ENCODE measurements at regions not wholly inside any gene's neighbourhood (a gene's known extent, or its start where the extent isn't known, plus 50 kb on each side); places are given as distances from the start of the nearest gene placed in this dataset.

GRCh38 chr17:20920095-20920814 lies 122.6 kb downstream of the USP22 start:
- TF ChIP-seq CTCF (IDR thresholded peaks at IDR 0.05): no peak
- CTCF ChIA-PET: no interaction called here
- Mint-ChIP-seq H3K27ac (no peak overlapping the region), H3K4me1 (peaks cover 4% of the 10 kb centered on the region), H3K27me3 (peaks cover 8% of the 10 kb centered on the region), H3K36me3 (ENCODE audit: low read depth) (no peaks in the 10 kb centered on the region), H3K4me3 (no peak overlapping the region), H3K9me3 (no peaks in the 10 kb centered on the region)
- intact Hi-C loops (cut with micrococcal nuclease): no loop called here
- DNase-seq (no peak), ATAC-seq (ENCODE audit: low read depth) (no peak)
- POLR2A ChIA-PET: no interaction called here

GRCh38 chr17:20920815-20921199 lies 122.0 kb downstream of the USP22 start:
- CTCF ChIA-PET: no interaction called here

GRCh38 chr17:20922128-20922670 lies 120.6 kb downstream of the USP22 start:
- ChIA-PET CTCF (interaction anchor here (1.6 kb wide), 1 partner anchor 22 kb away, joined by 3 read pairs; no protein-coding TSS in a partner anchor), POLR2A (no interaction called here)
- intact Hi-C loops (cut with micrococcal nuclease): no loop called here

More at GRCh38 chr17:20920815-20921199, 122.0 kb downstream of the USP22 start:
- Mint-ChIP-seq H3K4me3 (no peak overlapping the region), H3K4me1 (peaks cover 8% of the 10 kb centered on the region), H3K27me3 (peaks cover 8% of the 10 kb centered on the region), H3K27ac (no peak overlapping the region), H3K9me3 (no peaks in the 10 kb centered on the region), H3K36me3 (ENCODE audit: low read depth) (no peaks in the 10 kb centered on the region)
- intact Hi-C loops (cut with micrococcal nuclease): no loop called here
- no peak for DNase-seq
- no peak for TF ChIP-seq CTCF (IDR thresholded peaks at IDR 0.05)
- POLR2A ChIA-PET: no interaction called here
- ATAC-seq (ENCODE audit: low read depth): no peak

GRCh38 chr17:20924306-20924705 lies 118.5 kb downstream of the USP22 start:
- Mint-ChIP-seq H3K36me3 (ENCODE audit: low read depth) (no peaks in the 10 kb centered on the region), H3K4me3 (no peak overlapping the region), H3K9me3 (no peaks in the 10 kb centered on the region), H3K4me1 (peaks cover 6% of the 10 kb centered on the region), H3K27me3 (peaks cover 5% of the 10 kb centered on the region), H3K27ac (no peak overlapping the region)
- intact Hi-C loops (cut with micrococcal nuclease): no loop called here
- DNase-seq (no peak), ATAC-seq (ENCODE audit: low read depth) (no peak)
- POLR2A ChIA-PET: no interaction called here
- CTCF ChIA-PET: no interaction called here
- no peak for TF ChIP-seq CTCF (IDR thresholded peaks at IDR 0.05)

More at GRCh38 chr17:20922128-20922670, 120.6 kb downstream of the USP22 start:
- peaks cover 8% of the 10 kb centered on the region for H3K27me3 Mint-ChIP-seq
- DNase-seq (no peak), ATAC-seq (ENCODE audit: low read depth) (no peak)
- H3K4me1 Mint-ChIP-seq: peaks cover 6% of the 10 kb centered on the region
- no peaks in the 10 kb centered on the region for H3K9me3 Mint-ChIP-seq
- H3K36me3 Mint-ChIP-seq (ENCODE audit: low read depth): no peaks in the 10 kb centered on the region
- no peak overlapping the region for H3K4me3 Mint-ChIP-seq
- no peak for TF ChIP-seq CTCF (IDR thresholded peaks at IDR 0.05)
- no peak overlapping the region for H3K27ac Mint-ChIP-seq

- H3K4me3 Mint-ChIP-seq: no peak overlapping the region
- H3K4me1 Mint-ChIP-seq: peaks cover 6% of the 10 kb centered on the region
- intact Hi-C loops (cut with micrococcal nuclease): no loop called here
- peaks cover 4% of the 10 kb centered on the region for H3K27me3 Mint-ChIP-seq
- no peak for TF ChIP-seq CTCF (IDR thresholded peaks at IDR 0.05)
- H3K9me3 Mint-ChIP-seq: no peaks in the 10 kb centered on the region
- H3K27ac Mint-ChIP-seq: no peak overlapping the region
- ATAC-seq (ENCODE audit: low read depth): no peak
- ChIA-PET CTCF (no interaction called here), POLR2A (no interaction called here)
- H3K36me3 Mint-ChIP-seq (ENCODE audit: low read depth): no peaks in the 10 kb centered on the region
- no peak for DNase-seq
These were observed 117.7 kb downstream of the USP22 start for GRCh38 chr17:20925091-20925490.

Data from activated B cell treated with CpG ODN at 0.5 μM for 24 hours (primary cell).